SK-N-SH (cell line): ENCODE measurements at regions not wholly inside any gene's neighbourhood (a gene's known extent, or its start where the extent isn't known, plus 50 kb on each side); places are given as distances from the start of the nearest gene placed in this dataset.
"Not testable (repeated sequence)": the region's sequence is repeated elsewhere in the genome, so short reads cannot be mapped to it uniquely, and the experiment has no call there.

Source experiments
- CTCF ChIA-PET: fragments of 300-600, 350-600 bp; formaldehyde crosslinking; extraction: SDS; loops from one replicate; lab custom pipeline; 2021; lab: Yijun Ruan, JAX
- POLR2A ChIA-PET: fragments of 350-600 bp; sonication (Branson Sonifier 250); formaldehyde crosslinking; extraction: SDS; loops from one replicate; lab custom pipeline; 2020; ENCODE audit warnings: antibody characterized with exemption, inconsistent platforms; lab: Yijun Ruan, JAX
- DNase-seq: peaks from one replicate; pipeline ENCODE4 v3.0.0; 2012
- H2AFZ ChIP-seq: fragments of 200-600 bp; sonication (generic); 2 replicates; pipeline ENCODE4 v1.8.1; 2016; ENCODE audit warnings: antibody characterized with exemption, mild to moderate bottlenecking, low read depth
- H3F3A ChIP-seq: fragments of 200-600 bp; sonication (generic); replicated peaks from 2 replicates; pipeline ENCODE3; 2016; ENCODE audit warnings: antibody characterized with exemption, mild to moderate bottlenecking; ENCODE audit not compliant: insufficient read depth
- H3K27ac ChIP-seq, 2 experiments: fragments of 200-500 bp in 1 of 2; fragments of 200-600 bp in 1 of 2; sonication (Bioruptor generic) in 1 of 2; sonication (generic), shearing (Covaris generic) in 1 of 2; 2 replicates each; pipeline versions ENCODE4 v1.5.1 to v1.6.1; 2014 to 2016; ENCODE audit warnings: low read depth in 2 of 2, inconsistent platforms in 1 of 2, low read length in 1 of 2, mild to moderate bottlenecking in 1 of 2, mixed read lengths in 1 of 2
- H3K27me3 ChIP-seq: fragments of 200-600 bp; sonication (generic), shearing (Covaris generic); 2 replicates; pipeline ENCODE4 v1.6.1; 2016; ENCODE audit warnings: mixed run types; ENCODE audit not compliant: insufficient read depth
- H3K36me3 ChIP-seq, 2 experiments: fragments of 200-500 bp in 1 of 2; fragments of 200-600 bp in 1 of 2; sonication (Bioruptor generic) in 1 of 2; sonication (generic) in 1 of 2; replicated peaks in 1 of 2; 2 replicates each; pipeline versions ENCODE3 to v1.5.1; 2014 to 2016; ENCODE audit warnings: low read length in 1 of 2, mild to moderate bottlenecking in 1 of 2; ENCODE audit not compliant: insufficient read depth in 2 of 2, control insufficient read depth in 1 of 2
- H3K4me1 ChIP-seq, 2 experiments: fragments of 200-500 bp in 1 of 2; fragments of 200-600 bp in 1 of 2; sonication (Bioruptor generic) in 1 of 2; sonication (generic), shearing (Covaris generic) in 1 of 2; 2 replicates each; pipeline versions ENCODE4 v1.5.1 to v1.6.1; 2014 to 2016; ENCODE audit warnings: low read depth in 1 of 2, low read length in 1 of 2, mixed run types in 1 of 2; ENCODE audit not compliant: insufficient read depth in 2 of 2, control insufficient read depth in 1 of 2
- H3K4me2 ChIP-seq: fragments of 200-600 bp; sonication (generic), shearing (Covaris generic); 2 replicates; pipeline ENCODE4 v1.6.1; 2017; ENCODE audit warnings: mixed run types
- H3K4me3 ChIP-seq, 2 experiments: fragments of 200-500 bp in 1 of 2; fragments of 200-600 bp in 1 of 2; sonication (Bioruptor generic) in 1 of 2; sonication (generic), shearing (Covaris generic) in 1 of 2; 2 replicates each; pipeline versions ENCODE4 v1.5.1 to v1.8.1; 2014 to 2016; ENCODE audit warnings: low read depth in 2 of 2, inconsistent platforms in 1 of 2, low read length in 1 of 2, mild to moderate bottlenecking in 1 of 2, mixed read lengths in 1 of 2, moderate library complexity in 1 of 2
- H3K79me2 ChIP-seq: fragments of 200-600 bp; sonication (generic); 2 replicates; pipeline ENCODE4 v1.8.1; 2017; ENCODE audit warnings: mild to moderate bottlenecking; ENCODE audit not compliant: insufficient read depth
- H3K9ac ChIP-seq: fragments of 200-600 bp; sonication (generic); 2 replicates; pipeline ENCODE4 v1.6.1; 2017; ENCODE audit warnings: mixed run types
- H3K9me2 ChIP-seq: fragments of 200-600 bp; sonication (generic); 2 replicates; pipeline ENCODE4 v1.6.1; 2017; ENCODE audit warnings: mixed run types
- H3K9me3 ChIP-seq: fragments of 200-600 bp; sonication (generic); 2 replicates; pipeline ENCODE4 v1.6.1; 2017; ENCODE audit warnings: mixed run types, mild to moderate bottlenecking, moderate library complexity
- H4K20me1 ChIP-seq: fragments of 200-600 bp; sonication (generic); 2 replicates; pipeline ENCODE4 v1.6.1; 2017; ENCODE audit warnings: mild to moderate bottlenecking, mixed run types; ENCODE audit not compliant: insufficient read depth
- ELF1 ChIP-seq: IDR thresholded peaks from 2 replicates; pipeline ENCODE4 v1.4.0; 2012
- EP300 ChIP-seq, 2 experiments: IDR thresholded peaks; 2 replicates each; pipeline versions ENCODE4 v1.4.0 to v1.6.1; 2012; ENCODE audit warnings: borderline replicate concordance in 1 of 2, low read depth in 1 of 2, low read length in 1 of 2
- FOSL2 ChIP-seq: IDR thresholded peaks from 2 replicates; pipeline ENCODE4 v1.4.0; 2012; ENCODE audit warnings: low read depth, mild to moderate bottlenecking, moderate library complexity, borderline replicate concordance
- FOXJ3 ChIP-seq: sonication (generic); formaldehyde crosslinking; IDR thresholded peaks from 2 replicates; pipeline ENCODE4 v1.5.1; 2020; ENCODE audit warnings: mild to moderate bottlenecking, missing genetic modification reagents
- FOXM1 ChIP-seq: IDR thresholded peaks from 2 replicates; pipeline ENCODE4 v1.4.0; 2012; ENCODE audit warnings: low read depth, mild to moderate bottlenecking
- GABPA ChIP-seq: IDR thresholded peaks from 2 replicates; pipeline ENCODE4 v1.4.0; 2012; ENCODE audit warnings: low read depth, mild to moderate bottlenecking
- GATA2 ChIP-seq: sonication (generic); formaldehyde crosslinking; IDR thresholded peaks from 2 replicates; pipeline ENCODE4 v1.5.0; 2020; ENCODE audit warnings: mild to moderate bottlenecking, missing genetic modification reagents
- JUND ChIP-seq: IDR thresholded peaks from 2 replicates; pipeline ENCODE4 v1.4.0; 2012
- MXI1 ChIP-seq: IDR thresholded peaks from 2 replicates; pipeline ENCODE4 v1.6.1; 2012; ENCODE audit warnings: mild to moderate bottlenecking, low read depth, low read length, improper control_type of control experiment
- PBX3 ChIP-seq: IDR thresholded peaks from 2 replicates; pipeline ENCODE4; 2012
- POLR2AphosphoS5 ChIP-seq: IDR thresholded peaks from 2 replicates; pipeline ENCODE4 v1.6.1; 2012; ENCODE audit warnings: low read depth, low read length
- RAD21 ChIP-seq: IDR thresholded peaks from 2 replicates; pipeline ENCODE4 v1.6.1; 2012; ENCODE audit warnings: mild to moderate bottlenecking, low read length
- RCOR1 ChIP-seq: fragments of 150-350 bp; IDR thresholded peaks from 2 replicates; pipeline ENCODE4 v1.6.1; 2017; ENCODE audit warnings: antibody characterized with exemption, low read length
- RXRA ChIP-seq: IDR thresholded peaks from 2 replicates; pipeline ENCODE4 v1.4.0; 2012; ENCODE audit warnings: low read depth, mild to moderate bottlenecking, borderline replicate concordance
- SIN3A ChIP-seq: IDR thresholded peaks from 2 replicates; pipeline ENCODE4 v1.6.1; 2012; ENCODE audit warnings: low read depth, mild to moderate bottlenecking, low read length, moderate library complexity, borderline replicate concordance
- SMC3 ChIP-seq: IDR thresholded peaks from 2 replicates; pipeline ENCODE4 v1.6.1; 2012; ENCODE audit warnings: low read depth, low read length, improper control_type of control experiment
- TAF1 ChIP-seq: IDR thresholded peaks from 2 replicates; pipeline ENCODE4 v1.6.1; 2012; ENCODE audit warnings: low read depth, mild to moderate bottlenecking, low read length, moderate library complexity, borderline replicate concordance
- TCF12 ChIP-seq: IDR thresholded peaks from 2 replicates; pipeline ENCODE4 v1.4.0; 2012
- USF2 ChIP-seq: fragments of 150-350 bp; IDR thresholded peaks from 2 replicates; pipeline ENCODE4 v1.6.1; 2017; ENCODE audit warnings: antibody characterized with exemption, low read length, low read depth, borderline replicate concordance
- WGBS: methylation state at CpG from one replicate; pipeline ENCODE4 v1.1.6; 2017; ENCODE audit warnings: low lambda C conversion rate; 5-methylcytosine and 5-hydroxymethylcytosine counted together
- TF ChIP-seq, protein P1 (sequence below): IDR thresholded peaks from 2 replicates; pipeline ENCODE4 v1.6.1; 2012; ENCODE audit warnings: mild to moderate bottlenecking, low read depth, low read length, moderate library complexity
- TF ChIP-seq, protein P2 (sequence below): IDR thresholded peaks from 2 replicates; pipeline ENCODE4 v1.4.0; 2012; ENCODE audit warnings: low read depth, borderline replicate concordance

- TF ChIP-seq, protein P1, sequence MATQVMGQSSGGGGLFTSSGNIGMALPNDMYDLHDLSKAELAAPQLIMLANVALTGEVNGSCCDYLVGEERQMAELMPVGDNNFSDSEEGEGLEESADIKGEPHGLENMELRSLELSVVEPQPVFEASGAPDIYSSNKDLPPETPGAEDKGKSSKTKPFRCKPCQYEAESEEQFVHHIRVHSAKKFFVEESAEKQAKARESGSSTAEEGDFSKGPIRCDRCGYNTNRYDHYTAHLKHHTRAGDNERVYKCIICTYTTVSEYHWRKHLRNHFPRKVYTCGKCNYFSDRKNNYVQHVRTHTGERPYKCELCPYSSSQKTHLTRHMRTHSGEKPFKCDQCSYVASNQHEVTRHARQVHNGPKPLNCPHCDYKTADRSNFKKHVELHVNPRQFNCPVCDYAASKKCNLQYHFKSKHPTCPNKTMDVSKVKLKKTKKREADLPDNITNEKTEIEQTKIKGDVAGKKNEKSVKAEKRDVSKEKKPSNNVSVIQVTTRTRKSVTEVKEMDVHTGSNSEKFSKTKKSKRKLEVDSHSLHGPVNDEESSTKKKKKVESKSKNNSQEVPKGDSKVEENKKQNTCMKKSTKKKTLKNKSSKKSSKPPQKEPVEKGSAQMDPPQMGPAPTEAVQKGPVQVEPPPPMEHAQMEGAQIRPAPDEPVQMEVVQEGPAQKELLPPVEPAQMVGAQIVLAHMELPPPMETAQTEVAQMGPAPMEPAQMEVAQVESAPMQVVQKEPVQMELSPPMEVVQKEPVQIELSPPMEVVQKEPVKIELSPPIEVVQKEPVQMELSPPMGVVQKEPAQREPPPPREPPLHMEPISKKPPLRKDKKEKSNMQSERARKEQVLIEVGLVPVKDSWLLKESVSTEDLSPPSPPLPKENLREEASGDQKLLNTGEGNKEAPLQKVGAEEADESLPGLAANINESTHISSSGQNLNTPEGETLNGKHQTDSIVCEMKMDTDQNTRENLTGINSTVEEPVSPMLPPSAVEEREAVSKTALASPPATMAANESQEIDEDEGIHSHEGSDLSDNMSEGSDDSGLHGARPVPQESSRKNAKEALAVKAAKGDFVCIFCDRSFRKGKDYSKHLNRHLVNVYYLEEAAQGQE: no peak
- TF ChIP-seq RCOR1 (peak; percentile 29; the same call in 1 of the 2 replicates), GABPA (no peak), FOSL2 (no peak), PBX3 (no peak), EP300 (IDR thresholded peaks at IDR 0.05; ENCODE audit: borderline replicate concordance in 1 of 2, low read depth in 1 of 2, low read length in 1 of 2) (peak in 1 of 2 experiments; percentile 79; a peak in 2 of 4 replicates), GATA2 (CRISPR knock-in tag) (peak; percentile 69), RAD21 (peak; percentile 37), TCF12 (peak; percentile 13; the same call in 1 of the 2 replicates), TAF1 (no peak), FOXJ3 (peak; percentile 78; the same call in 1 of the 2 replicates), POLR2AphosphoS5 (no peak), FOXM1 (no peak), USF2 (no peak), SMC3 (no peak), ELF1 (no peak), RXRA (no peak), SIN3A (no peak), MXI1 (no peak), JUND (no peak)
- TF ChIP-seq, protein P2, sequence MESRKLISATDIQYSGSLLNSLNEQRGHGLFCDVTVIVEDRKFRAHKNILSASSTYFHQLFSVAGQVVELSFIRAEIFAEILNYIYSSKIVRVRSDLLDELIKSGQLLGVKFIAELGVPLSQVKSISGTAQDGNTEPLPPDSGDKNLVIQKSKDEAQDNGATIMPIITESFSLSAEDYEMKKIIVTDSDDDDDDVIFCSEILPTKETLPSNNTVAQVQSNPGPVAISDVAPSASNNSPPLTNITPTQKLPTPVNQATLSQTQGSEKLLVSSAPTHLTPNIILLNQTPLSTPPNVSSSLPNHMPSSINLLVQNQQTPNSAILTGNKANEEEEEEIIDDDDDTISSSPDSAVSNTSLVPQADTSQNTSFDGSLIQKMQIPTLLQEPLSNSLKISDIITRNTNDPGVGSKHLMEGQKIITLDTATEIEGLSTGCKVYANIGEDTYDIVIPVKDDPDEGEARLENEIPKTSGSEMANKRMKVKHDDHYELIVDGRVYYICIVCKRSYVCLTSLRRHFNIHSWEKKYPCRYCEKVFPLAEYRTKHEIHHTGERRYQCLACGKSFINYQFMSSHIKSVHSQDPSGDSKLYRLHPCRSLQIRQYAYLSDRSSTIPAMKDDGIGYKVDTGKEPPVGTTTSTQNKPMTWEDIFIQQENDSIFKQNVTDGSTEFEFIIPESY: no peak
- TF ChIP-seq, all 33 proteins: peak for 7
These were observed 83.8 kb downstream of the EBLN1 start (continued) for GRCh38 chr10:22133749-22134624.

DNA sequence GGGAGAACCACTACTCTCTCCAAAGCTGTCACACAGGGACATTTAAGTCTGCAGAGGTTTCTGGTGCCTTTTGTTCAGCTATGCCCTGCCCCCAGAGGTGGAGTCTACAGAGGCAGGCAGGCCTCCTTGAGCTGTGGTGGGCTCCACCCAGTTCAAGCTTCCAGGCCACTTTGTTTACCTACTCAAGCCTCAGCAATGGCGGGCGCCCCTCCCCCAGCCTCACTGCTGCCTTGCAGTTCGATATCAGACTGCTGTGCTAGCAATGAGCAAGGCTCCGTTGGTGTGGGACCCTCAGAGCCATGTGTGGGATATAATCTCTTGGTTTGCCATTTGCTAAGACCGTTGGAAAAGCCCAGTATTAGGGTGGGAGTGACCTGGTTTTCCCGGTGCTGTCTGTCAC is 87.0 kb downstream of the EBLN1 start:
- H3K9me2 ChIP-seq, H3K4me3 ChIP-seq, H3F3A ChIP-seq, H3K9me3 ChIP-seq, H3K4me2 ChIP-seq, POLR2A ChIA-PET, H4K20me1 ChIP-seq, H3K36me3 ChIP-seq, H3K79me2 ChIP-seq, CTCF ChIA-PET, H3K27me3 ChIP-seq, H3K27ac ChIP-seq, H2AFZ ChIP-seq, DNase-seq, H3K9ac ChIP-seq: not testable (repeated sequence)
- peaks cover 0 to 12% of the 10 kb centered on the region in 2 experiments; a peak in 2 of 4 replicates for H3K4me1 ChIP-seq
- WGBS: 15% methylated on average over 2 of the region's 6 CpGs

GRCh38 chr10:22129612-22130011 is 88.2 kb downstream of the EBLN1 start:
- H3K4me2 ChIP-seq, H3K27ac ChIP-seq, H3K9ac ChIP-seq, H3K9me2 ChIP-seq, H3K36me3 ChIP-seq, H3K4me3 ChIP-seq, H3K79me2 ChIP-seq, H4K20me1 ChIP-seq, POLR2A ChIA-PET, H3K9me3 ChIP-seq, H2AFZ ChIP-seq, H3K27me3 ChIP-seq, H3F3A ChIP-seq, CTCF ChIA-PET, DNase-seq: not testable (repeated sequence)
- H3K4me1 ChIP-seq: peaks cover 0 to 12% of the 10 kb centered on the region in 2 experiments; a peak in 2 of 4 replicates
- 88% methylated on average over 22 of the region's 22 CpGs for WGBS
